HG03097 (cell line): ENCODE measurements at regions not wholly inside any gene's neighbourhood (a gene's known extent, or its start where the extent isn't known, plus 50 kb on each side); places are given as distances from the start of the nearest gene placed in this dataset.
"Not testable (repeated sequence)": the region's sequence is repeated elsewhere in the genome, so short reads cannot be mapped to it uniquely, and the experiment has no call there.

Experiments used
- ATAC-seq: cut with Tn5 transposase; IDR thresholded peaks from one replicate; pipeline ENCODE4 v1.9.1; 2021; ENCODE audit not compliant: unreplicated experiment, low FRiP score

DNA sequence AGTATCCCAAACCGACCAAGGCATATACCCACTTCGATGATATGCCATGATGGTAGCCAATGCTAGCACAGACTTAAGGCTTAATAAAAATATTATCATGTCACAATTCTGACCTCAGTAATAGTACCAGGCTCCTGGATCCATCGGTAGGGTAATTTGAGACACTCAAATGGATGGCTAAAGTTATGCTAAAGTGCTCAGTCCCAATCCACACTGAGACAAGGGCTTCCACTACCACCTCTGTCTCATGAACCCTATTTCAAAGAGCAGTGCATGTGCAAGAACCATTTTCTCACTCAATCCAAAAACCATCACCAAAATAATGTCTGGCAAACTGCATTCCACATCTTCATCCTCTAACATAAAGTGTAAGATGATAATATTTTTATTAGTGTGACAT, 122.4 kb upstream of the KRR1 start:
- no peak for ATAC-seq

DNA sequence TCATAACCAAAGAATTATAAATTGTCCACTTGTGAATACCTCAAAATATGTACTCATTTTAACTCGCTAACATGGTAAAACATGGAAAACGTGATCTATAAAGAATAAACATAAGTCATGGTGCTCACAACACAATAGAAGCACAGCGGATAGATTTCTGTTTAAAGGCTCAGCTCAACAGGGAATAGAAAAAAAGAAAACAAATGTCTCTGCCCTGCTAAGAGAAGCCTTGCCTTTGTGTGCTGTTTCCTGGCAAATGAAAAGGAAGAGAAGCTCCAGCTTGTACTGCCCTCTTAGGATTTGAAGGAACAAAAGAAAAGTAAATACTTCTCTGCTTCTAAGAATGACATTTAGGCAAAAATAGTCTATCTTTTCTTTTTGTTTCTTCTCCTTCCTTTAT, 121.0 kb upstream of the KRR1 start:
- no peak for ATAC-seq

DNA sequence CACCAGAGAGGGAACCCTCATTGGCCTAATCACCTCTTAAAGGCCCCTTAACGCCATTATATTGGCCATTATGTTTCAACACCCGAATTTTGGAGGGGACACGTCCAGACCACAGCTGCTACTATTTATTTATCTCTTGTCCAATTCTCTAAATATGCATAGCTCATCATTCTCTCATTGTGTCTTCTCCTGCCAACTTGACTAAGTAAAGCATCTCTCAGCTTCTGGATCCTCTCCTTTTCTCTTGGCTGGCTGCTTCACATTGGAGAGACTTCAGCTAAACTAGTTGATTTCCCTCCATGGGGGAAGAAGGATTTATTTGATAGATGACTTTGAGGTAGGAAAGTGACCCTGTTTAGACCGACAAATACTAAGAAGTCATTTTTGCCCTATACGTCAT, 120.4 kb upstream of the KRR1 start:
- no peak for ATAC-seq

DNA sequence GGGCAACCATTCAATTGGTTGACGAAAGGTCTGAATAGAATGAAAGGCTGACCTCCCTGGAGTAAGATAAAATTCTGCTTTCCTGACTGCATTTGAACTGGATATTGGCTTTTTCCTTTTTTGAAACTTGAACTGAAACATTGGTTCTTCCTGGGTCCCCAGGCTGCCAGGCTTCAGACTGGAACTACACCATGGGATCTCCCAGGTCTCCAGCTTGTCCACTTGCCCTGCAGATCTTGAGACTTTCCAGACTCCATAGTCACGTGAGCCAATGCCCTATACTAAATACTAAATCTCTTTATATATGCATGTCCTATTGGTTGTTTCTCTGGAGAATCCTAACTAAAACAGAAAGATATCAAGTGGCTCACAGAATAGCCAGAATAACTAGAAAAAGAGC, 118.7 kb upstream of the KRR1 start:
- ATAC-seq, result no peak

DNA sequence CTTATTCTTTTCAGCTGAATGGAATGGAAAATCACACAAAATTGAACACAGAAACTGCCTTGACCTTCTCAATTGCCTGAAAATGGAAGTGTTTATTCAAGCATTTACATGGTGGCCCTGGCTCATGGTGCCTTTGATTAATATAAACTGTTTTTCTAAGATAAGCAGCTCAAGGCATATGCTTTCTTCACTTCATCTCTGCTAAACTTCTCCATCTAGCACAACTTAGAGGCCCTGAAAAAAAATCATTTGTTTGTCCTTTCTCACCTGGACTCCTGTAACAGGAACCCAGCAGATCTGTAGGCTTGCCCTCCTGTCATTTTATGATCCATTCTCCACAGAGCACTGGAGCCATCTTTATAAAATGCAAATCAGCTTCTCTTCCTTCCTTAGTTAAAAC, 117.5 kb upstream of the KRR1 start:
- ATAC-seq, result no peak

DNA sequence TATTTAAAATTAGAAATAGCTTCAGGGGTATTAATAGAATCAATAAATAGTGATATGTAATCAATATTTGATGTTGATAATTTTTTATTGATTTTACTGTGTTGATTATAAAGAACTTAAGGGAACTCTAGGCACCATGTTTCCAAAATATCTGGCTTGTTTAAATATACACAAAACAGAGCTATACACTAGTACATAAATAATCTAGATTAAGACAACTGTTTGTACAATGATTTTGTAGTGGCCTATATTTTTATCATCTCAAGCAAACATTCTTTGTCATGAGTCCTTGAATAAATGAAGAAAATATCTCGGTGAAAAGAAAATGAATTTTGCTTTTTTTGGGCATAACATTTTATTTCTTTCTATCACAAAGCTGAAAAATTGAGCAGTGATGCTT, 117.1 kb upstream of the KRR1 start:
- ATAC-seq, result no peak

DNA sequence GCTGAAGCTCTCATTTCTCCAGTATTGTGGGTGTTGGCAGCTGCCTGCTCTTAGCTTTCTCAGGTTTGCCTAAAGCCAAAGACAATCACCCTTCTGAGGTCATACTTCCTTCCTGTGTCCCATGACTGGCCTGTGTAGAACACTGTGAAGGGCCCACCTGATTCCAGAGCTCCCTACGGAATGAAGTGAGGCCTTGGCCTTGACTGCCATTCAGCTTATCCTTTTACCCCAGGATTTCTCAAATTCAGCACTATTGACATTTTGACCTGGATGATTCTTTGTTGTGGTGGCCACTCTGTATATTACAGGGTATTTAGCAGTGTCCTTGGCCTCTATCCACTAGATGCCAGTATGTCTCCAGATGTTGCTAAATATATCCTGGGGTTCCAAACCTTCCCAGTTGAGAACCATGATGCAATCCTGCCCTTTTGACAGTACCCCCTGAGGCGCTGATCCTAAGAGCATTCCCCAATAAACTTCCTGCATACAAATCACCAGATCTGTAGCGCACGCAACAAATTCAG, 112.3 kb upstream of the KRR1 start:
- ATAC-seq, result no peak

DNA sequence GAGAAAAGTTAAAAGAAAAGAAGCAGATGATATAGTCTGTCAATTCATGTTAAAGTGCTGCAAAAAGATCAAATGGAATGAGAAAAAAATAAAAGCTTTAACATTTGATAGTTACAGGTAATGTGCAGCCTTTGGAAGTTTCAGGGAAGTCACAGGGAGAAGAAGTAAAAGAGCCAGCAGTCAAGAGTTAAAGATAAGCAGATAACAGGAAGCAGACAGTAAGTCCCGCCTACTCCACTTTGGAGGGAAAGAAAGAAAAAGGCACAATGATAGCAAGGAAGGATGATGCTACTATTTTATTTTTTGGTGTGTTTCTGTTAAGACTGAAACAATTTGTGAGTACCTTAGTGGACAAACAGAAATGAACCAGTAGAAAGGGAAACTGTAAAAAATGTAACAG, 111.1 kb upstream of the KRR1 start:
- no peak for ATAC-seq

DNA sequence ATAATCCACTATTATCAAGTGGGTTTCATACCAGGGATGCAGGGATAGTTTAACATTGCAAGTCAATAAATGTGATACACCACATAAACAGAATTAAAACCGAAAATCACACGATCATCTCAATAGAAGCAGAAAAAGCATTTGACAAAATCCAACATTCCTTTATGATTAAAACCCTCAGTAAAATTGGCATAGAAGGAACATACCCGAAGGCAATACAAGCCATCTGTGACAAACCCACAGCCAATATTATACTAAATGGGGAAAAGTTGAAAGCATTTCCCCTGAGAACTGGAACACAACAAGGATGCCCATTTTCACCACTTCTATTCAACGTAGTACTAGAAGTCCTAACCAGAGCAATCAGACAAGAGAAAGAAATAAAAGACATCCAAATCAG, 103.0 kb upstream of the KRR1 start:
- ATAC-seq, result not testable (repeated sequence)

DNA sequence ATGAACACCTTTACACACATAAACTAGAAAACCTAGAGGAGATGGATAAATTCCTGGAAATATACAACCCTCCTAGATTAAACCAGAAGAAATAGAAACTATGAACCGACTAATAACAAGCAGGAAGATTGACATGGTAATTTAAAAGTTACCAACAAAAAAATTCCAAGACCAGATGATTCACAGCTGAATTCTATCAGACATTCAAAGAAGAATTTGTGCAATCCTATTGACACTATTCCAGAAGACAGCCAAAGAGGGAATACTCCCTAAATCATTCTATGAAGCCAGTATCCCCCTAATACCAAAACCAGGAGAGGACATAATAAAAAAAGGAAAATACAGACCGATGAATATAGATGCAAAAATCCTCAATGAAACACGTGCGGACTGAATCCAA, 102.6 kb upstream of the KRR1 start:
- ATAC-seq, result no peak

DNA sequence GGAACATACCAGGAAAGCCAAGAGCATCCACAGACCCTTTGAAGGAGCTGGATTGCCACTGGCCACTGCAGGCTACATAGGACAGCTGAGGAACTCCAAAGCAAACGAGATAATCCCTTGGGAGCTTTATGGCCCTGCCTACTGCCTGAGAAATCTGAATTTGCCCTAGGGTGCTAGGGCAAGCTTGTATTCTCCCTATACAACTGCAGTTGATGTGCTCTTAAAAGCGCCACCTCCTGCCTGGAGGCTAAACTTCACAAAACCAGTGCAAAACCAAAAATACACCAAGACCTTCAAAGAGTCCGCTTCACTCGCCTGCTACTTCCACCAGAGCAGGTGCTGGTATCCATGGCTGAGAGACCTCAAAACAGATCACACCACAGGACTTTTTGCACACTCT, 99.6 kb upstream of the KRR1 start:
- ATAC-seq, result no peak

DNA sequence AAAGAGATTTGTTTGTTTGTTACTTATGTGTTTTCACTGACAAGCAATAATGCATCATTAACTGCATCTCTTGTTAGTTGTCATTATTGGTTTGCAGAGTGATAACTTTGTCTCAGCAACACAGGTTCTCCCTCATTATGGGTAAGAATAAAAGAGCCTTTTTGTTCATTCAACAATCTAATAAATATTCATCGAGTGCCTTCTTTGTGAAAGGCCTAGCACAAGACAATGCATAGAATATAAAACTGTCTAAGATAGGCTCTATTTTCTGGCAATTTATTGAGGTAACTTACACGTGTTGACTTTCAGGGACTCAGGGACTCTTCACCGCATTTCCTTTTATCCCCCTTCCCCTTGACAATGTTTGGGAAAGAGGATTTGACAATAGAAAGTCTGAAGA, 95.5 kb upstream of the KRR1 start:
- no peak for ATAC-seq

DNA sequence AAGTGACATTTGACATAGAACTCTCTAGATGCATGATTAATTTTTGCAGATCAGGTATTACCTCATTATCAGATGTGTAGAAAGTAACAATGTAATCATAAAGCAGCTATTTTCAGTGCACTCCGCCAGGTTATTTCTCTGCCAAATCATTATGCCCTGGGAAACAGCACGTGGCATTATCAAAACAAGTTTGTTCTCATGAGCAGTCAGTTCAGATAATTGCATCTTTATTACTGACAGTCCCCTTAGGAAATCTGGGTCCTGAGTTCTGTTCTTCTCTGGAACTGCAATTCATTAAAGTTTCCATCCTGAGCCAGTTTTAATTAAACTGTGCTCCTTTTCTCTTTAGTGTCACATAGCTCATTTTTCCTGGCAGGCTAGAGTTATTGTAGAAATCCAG, 94.7 kb upstream of the KRR1 start:
- no peak for ATAC-seq

DNA sequence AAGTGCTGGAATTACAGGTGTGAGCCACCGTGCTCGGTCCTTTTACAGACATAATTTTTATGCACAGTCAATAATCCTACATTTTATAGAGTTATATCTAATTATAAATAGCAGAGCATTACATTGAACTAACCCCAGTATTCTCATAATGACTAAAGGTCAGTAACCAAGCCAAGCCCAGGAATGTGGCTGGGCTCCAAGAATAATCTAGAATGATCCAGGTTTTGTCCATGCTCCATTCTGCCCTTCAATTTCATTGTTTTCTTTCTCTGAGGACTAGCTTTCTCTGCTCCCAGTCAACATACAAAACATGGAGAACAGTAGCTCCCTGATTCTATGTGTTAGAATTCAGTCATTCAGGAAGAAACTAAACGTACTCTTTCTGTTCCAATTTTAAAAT, 92.1 kb upstream of the KRR1 start:
- ATAC-seq, result no peak

DNA sequence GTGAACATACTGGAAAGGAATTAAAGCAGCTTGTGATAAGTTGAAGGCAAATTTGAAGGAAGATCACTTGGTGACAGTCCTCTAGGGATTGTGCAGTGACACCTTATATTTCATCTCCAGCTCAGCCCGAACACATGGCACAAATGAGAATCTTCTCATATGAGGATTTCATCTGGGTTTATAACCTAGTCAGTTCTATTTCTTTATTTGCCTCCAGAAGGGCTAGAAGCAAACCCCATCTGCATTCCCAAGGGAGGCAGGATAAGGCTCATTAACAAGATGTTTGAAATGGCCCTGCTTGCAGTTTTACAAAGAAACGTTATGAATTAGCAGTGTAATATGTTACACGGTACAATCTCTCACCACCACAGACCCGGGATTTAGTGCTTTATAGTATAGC, 90.7 kb upstream of the KRR1 start:
- no peak for ATAC-seq

DNA sequence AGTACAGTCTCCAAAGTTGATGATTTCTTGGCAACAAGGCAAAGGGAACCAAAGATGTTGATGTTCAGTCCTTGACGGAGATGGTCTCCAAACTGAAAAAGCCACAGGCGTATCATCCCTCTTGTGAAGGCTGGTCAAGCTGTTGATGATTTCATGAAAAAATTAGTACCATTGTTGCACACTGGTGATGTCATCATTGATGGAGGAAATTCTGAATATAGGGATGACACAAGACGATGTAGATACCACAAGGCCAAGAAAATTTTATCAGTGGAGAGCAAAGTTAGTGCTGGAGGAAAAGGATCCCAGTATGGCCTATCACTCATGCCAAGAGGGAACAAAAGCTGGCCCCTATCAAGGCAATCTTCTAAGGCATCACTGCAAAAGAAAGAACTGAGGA, 88.7 kb upstream of the KRR1 start:
- no peak for ATAC-seq

DNA sequence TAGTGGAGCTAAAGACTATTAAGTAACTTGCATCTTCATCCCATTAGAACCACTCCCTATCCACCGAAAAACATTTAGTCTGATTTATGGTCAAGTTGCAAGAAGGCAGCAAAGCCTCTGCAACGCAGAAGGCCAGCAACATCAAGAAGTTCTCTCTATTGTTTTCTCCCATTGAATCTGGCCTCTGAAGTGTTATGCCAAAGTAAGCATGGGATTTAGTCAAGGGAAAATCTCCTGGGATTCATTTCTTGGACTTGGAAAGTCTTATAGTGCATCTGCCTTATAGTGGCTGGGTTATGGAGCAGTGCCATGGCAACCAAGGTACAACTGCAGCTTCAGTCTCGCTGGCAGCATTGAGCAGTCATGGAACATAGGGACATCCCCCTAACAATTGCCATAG, 87.7 kb upstream of the KRR1 start:
- ATAC-seq, result no peak

DNA sequence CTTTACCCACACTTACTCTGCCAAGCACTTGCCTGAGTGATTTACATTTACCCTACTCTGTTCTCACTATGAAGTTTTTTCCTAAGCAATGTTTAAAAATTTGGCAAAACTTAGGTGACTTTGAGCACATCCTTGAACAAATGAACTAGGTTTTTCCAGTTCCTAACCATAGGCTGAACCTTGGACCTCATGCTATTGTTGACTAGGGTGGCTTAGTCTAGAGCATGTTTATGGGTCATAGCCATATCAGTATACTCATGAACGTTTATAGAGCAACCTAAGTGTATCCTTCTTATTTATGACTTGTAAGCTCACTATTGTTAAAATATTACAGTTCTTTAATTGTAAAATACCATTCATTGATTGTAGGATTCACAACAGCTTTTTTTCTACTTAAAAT, 85.0 kb upstream of the KRR1 start:
- no peak for ATAC-seq

DNA sequence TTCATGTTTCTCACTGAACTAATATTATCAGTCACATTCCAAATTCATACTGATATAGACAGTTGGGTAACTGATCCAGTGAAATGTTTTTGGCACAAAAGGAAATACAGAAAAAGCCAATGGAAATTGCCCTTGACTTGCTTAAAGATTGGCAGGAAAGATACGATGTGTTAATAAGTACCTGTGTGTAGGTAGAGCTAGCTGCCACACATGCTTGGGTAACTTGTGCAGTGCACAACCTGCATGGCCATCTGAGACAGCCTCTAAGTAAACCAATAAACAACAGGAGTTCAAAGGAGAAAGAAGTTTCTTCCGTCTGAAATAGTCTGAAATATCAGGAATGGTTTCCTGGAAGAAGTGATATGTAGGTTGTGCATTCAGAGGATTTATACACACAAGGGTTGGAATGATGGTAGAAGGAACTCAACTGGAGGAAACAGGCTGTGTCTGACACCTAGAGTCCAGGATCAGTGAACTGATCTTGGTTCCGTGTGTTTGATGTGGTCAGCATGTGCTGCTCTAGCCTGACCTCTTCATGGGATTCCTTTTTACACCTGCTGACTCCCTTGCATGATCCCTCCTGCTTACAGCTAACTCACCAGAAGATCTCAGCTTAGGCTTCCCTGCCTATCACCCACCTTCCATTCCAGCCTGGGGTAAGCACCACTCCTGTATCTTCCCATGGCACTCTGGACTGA, 81.4 kb upstream of the KRR1 start:
- no peak for ATAC-seq

DNA sequence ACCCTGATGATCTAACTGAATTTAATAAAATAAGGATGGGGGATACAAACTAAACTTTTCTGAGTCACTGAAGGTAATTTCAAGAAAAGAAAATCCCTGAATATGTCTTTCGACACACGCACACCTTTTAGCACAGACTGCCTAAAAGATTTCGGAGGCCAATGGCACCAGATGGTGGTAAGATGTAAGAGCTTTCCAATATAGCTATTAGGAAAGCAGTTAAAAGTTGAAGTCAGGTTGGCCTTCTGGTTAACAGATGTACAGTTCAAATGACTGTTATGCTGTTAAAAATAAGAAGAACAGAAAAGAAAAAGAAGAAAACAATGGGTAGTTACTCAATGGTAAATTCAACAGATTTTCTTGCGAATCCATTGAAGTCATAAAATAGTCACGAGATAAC, 80.7 kb upstream of the KRR1 start:
- no peak for ATAC-seq

DNA sequence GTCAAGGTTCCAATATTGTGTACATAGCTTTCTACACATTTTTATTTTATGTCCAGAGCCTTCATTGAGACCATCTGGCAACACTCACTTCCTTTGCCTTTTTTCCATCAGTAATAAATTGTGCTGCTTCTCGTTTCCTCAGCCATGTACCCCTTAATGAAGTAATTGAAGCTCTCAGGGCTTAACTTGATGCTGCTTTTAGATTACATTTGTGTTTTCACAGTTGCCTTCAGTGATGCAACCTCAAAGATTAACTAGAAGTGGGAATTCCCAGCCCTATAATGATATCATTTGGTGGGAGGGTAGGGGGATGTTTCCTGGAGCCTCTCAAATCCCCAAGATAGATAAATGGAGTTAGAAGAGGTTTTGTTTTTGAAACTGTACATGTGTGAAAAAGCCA, 80.2 kb upstream of the KRR1 start:
- no peak for ATAC-seq

DNA sequence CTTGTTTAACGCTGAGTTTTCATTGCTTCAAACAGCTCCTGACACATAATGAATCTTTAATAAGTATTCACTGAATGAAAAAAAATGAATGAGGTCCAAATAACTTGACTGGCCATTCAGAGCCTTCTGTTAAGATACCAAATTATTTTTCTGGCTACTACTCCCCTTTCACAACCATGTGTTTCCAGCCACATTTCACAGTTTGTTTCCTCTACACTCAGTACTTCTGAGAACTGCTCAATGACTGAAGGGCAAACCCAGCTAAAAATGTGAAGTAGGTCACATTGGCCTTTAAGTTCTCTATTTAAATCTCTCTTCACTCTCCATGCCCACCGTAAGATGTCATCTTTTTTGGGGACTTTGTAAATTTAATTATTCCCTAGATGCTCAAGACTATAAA, 78.4 kb upstream of the KRR1 start:
- no peak for ATAC-seq
